ENCODE measurements at regions not wholly inside any gene's neighbourhood (a gene's known extent, or its start where the extent isn't known, plus 50 kb on each side); places are given as distances from the start of the nearest gene placed in this dataset.

DNA sequence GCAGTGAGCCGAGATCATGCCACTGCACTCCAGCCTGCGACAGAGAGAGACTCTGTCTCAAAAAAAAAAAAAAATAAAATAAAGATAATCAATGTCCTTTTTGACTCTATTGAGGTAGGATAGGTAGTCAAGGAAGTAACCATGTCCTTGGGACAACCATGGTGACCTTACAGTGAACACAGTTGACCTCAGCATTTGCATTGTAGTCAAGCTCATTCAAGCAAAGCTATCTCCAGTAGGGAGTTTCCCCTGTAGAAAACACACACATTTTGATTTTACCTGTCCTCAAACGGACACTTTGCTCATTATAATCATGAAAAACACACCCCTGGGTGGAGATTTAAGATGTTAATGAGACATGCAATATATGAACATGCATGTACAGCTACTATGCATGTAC, 171.7 kb downstream of the KIF20B start:
- TF ChIP-seq, protein P1, sequence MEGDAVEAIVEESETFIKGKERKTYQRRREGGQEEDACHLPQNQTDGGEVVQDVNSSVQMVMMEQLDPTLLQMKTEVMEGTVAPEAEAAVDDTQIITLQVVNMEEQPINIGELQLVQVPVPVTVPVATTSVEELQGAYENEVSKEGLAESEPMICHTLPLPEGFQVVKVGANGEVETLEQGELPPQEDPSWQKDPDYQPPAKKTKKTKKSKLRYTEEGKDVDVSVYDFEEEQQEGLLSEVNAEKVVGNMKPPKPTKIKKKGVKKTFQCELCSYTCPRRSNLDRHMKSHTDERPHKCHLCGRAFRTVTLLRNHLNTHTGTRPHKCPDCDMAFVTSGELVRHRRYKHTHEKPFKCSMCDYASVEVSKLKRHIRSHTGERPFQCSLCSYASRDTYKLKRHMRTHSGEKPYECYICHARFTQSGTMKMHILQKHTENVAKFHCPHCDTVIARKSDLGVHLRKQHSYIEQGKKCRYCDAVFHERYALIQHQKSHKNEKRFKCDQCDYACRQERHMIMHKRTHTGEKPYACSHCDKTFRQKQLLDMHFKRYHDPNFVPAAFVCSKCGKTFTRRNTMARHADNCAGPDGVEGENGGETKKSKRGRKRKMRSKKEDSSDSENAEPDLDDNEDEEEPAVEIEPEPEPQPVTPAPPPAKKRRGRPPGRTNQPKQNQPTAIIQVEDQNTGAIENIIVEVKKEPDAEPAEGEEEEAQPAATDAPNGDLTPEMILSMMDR (conservative IDR thresholded peaks at IDR 0.05; ENCODE audit: low read depth, low read length) = no peak
- no peak for TF ChIP-seq EZH2 (IDR thresholded peaks at IDR 0.05; ENCODE audit: low read length, unreplicated experiment)
